ENCODE measurements at regions not wholly inside any gene's neighbourhood (a gene's known extent, or its start where the extent isn't known, plus 50 kb on each side); places are given as distances from the start of the nearest gene placed in this dataset.

DNA sequence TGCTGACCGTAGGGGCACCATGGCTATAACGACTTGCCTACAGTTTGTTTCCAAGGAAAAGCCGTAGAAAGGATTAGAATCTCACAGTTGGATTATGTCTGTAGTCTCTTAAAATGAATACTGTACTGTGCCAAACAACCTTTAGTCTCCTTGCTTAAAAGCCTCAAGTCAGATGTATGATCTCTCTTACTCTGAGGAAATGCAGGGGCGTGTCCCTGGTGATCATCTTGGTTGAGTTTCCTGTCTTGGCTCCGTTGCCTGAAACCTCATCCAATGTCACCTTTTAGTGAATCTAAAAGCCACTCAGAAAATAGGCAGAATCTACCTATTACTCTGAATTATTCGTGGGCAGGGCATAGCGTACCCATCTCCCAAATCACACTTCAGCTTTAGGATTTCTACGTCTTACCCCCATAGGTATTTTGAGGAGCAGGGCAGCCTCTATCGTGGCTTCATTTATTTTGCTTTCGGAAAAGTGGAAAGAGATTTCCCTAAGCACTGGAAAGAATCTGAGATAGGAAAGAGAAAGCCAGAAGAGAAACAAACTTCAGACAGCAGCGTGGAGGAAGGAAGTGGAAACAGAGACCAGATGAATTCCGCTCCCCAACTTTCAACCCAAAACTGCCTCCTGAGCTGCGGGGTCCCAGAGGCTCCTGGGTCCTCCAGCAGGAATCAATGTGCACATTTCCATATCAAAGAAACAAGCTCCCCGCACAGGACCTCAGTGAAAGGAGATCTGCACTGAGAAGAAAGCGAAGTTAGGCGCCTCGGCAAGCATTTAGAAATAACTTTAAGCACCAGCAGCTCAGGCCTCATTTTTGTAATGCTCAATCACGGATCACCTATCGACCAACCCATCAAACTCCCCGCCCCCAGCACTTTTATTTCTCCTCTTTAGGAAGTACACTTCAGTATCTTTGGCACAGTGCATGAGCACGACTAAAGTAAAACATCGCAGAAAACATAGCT lies 245.8 kb downstream of the ETS1 start:
- DNase-seq (no peak), ATAC-seq (no peak)
- Histone ChIP-seq H3K4me1 (peaks cover 3% of the 10 kb centered on the region), H3K4me3 (no peak overlapping the region), H3K27me3 (no peaks in the 10 kb centered on the region), H3K9me3 (no peaks in the 10 kb centered on the region), H3K36me3 (replicated peaks in 1 of 2; ENCODE audit: insufficient read depth in 1 of 2, low read depth in 2 of 2) (no peaks in the 10 kb centered on the region), H3K27ac (peak overlapping the region in 2 of 4 donors; percentile 5 to 46)
- no peak for TF ChIP-seq POLR2A (IDR thresholded peaks at IDR 0.05)
- TF ChIP-seq, protein P1, sequence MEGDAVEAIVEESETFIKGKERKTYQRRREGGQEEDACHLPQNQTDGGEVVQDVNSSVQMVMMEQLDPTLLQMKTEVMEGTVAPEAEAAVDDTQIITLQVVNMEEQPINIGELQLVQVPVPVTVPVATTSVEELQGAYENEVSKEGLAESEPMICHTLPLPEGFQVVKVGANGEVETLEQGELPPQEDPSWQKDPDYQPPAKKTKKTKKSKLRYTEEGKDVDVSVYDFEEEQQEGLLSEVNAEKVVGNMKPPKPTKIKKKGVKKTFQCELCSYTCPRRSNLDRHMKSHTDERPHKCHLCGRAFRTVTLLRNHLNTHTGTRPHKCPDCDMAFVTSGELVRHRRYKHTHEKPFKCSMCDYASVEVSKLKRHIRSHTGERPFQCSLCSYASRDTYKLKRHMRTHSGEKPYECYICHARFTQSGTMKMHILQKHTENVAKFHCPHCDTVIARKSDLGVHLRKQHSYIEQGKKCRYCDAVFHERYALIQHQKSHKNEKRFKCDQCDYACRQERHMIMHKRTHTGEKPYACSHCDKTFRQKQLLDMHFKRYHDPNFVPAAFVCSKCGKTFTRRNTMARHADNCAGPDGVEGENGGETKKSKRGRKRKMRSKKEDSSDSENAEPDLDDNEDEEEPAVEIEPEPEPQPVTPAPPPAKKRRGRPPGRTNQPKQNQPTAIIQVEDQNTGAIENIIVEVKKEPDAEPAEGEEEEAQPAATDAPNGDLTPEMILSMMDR (IDR thresholded peaks at IDR 0.05) = no peak
- intact Hi-C loops (cut with DNase I) = no loop called here
- 77 to 82% methylated on average over 22 of the region's 22 CpGs for WGBS, 2 donors

GRCh38 chr11:128339792-128340191 lies 247.6 kb downstream of the ETS1 start:
- Histone ChIP-seq H3K4me3 (no peak overlapping the region), H3K27me3 (no peaks in the 10 kb centered on the region), H3K9me3 (no peaks in the 10 kb centered on the region), H3K4me1 (peaks cover 3% of the 10 kb centered on the region), H3K27ac (no peak overlapping the region), H3K36me3 (replicated peaks in 1 of 2; ENCODE audit: insufficient read depth in 1 of 2, low read depth in 2 of 2) (no peaks in the 10 kb centered on the region)
- DNase-seq = no peak
- TF ChIP-seq, protein P1 (IDR thresholded peaks at IDR 0.05) = no peak
- no peak for TF ChIP-seq POLR2A (IDR thresholded peaks at IDR 0.05)
- intact Hi-C loops (cut with DNase I) = no loop called here
- no peak for ATAC-seq
- WGBS, 2 donors = 68 to 74% methylated on average over 6 of the region's 6 CpGs

DNA sequence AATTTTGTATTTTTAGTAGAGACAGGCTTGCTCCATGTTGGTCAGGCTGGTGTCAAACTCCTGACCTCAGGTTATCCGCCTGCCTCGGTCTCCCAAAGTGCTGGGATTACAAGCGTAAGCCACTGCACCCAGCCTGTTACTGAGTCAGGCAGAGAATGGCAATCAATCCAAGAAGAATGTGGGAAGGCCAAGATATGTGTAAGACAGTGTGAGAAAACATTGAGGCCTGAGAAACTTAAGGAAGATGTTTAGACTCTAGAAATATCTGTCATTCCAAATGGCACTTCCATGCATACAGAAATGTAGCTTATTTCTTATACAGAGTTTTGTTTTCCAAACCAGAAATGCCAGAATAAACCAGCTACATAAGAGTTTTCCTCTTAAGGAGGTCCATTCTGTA lies 248.5 kb downstream of the ETS1 start:
- Histone ChIP-seq H3K27ac (no peak overlapping the region), H3K4me1 (peaks cover 3% of the 10 kb centered on the region), H3K27me3 (no peaks in the 10 kb centered on the region), H3K9me3 (no peaks in the 10 kb centered on the region), H3K4me3 (no peak overlapping the region), H3K36me3 (replicated peaks in 1 of 2; ENCODE audit: insufficient read depth in 1 of 2, low read depth in 2 of 2) (no peaks in the 10 kb centered on the region)
- ATAC-seq (no peak), DNase-seq (no peak)
- TF ChIP-seq POLR2A (IDR thresholded peaks at IDR 0.05) = no peak
- TF ChIP-seq, protein P1 (IDR thresholded peaks at IDR 0.05) = no peak
- intact Hi-C loops (cut with DNase I) = no loop called here
- WGBS, 2 donors = 96 to 97% methylated on average over 3 of the region's 3 CpGs

DNA sequence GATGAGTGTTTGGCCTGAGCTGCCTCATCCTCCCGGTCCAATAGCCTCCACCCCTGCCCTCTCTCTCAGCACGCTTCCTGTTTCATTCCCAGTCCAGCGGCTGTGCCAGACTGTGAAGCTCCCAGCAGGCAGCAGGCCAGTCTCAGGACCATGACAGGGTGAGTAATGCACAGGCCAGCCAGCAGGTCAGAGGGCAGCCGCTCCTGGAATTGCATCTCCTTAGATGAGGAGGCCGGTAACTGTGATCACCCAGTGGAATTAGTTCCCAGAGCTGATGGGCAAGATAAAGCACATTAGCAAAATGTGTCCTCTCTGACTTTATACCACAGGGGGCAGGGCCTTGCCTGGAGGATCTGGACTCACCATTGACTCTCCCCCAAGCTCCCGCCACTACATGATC lies 251.2 kb downstream of the ETS1 start:
- Histone ChIP-seq H3K36me3 (replicated peaks in 1 of 2; ENCODE audit: insufficient read depth in 1 of 2, low read depth in 2 of 2) (no peaks in the 10 kb centered on the region), H3K27ac (no peak overlapping the region), H3K27me3 (no peaks in the 10 kb centered on the region), H3K9me3 (no peaks in the 10 kb centered on the region), H3K4me3 (no peak overlapping the region), H3K4me1 (no peaks in the 10 kb centered on the region)
- 59 to 84% methylated on average over 6 of the region's 6 CpGs for WGBS, 2 donors
- intact Hi-C loops (cut with DNase I) = no loop called here
- ATAC-seq (no peak), DNase-seq (peak in 3 of 4 donors; percentile 16 to 22 (median 22))
- TF ChIP-seq, protein P1 (IDR thresholded peaks at IDR 0.05) = no peak
- no peak for TF ChIP-seq POLR2A (IDR thresholded peaks at IDR 0.05)

All from body of pancreas (tissue), 4 donors.